H1 (cell line): ENCODE measurements at regions not wholly inside any gene's neighbourhood (a gene's known extent, or its start where the extent isn't known, plus 50 kb on each side); places are given as distances from the start of the nearest gene placed in this dataset.

Source experiments
- FOSL1 ChIP-seq: IDR thresholded peaks from 2 replicates; pipeline ENCODE4 v1.6.1; 2011; ENCODE audit warnings: mild to moderate bottlenecking, low read depth, low read length, moderate library complexity; ENCODE audit not compliant: insufficient read depth
- TEAD4 ChIP-seq: IDR thresholded peaks from 2 replicates; pipeline ENCODE4 v1.6.1; 2012; ENCODE audit warnings: low read depth, low read length, inconsistent platforms, mixed read lengths

GRCh38 chr12:40560848-40561247 lies 131.4 kb upstream of the CNTN1 start (continued):
- no peak for TF ChIP-seq FOSL1
- no peak for TF ChIP-seq TEAD4
- TF ChIP-seq, all 59 proteins: peak for 0
